Tibial nerve (tissue), 4 donors: ENCODE measurements at regions not wholly inside any gene's neighbourhood (a gene's known extent, or its start where the extent isn't known, plus 50 kb on each side); places are given as distances from the start of the nearest gene placed in this dataset.

ENCODE experiments used
- DNase-seq, 2 donors: peaks; one replicate each; pipeline ENCODE4 v3.0.0-alpha.2; 2019; ENCODE audit warnings: low spot score in 2 of 2
- H3K27ac ChIP-seq, 4 donors: fragments of 200-600 bp; sonication (generic) in 3 of 4; one replicate each; pipeline ENCODE4 v1.5.1; 2017 to 2019; ENCODE audit warnings: mild to moderate bottlenecking in 1 of 4
- H3K27me3 ChIP-seq, 2 donors: fragments of 200-600 bp; sonication (generic) in 1 of 2; one replicate each; pipeline versions ENCODE4 v1.5.1 to v1.6.0; 2017 to 2019
- H3K36me3 ChIP-seq, 3 donors: fragments of 200-600 bp; sonication (generic); one replicate each; pipeline ENCODE4 v1.5.1; 2018 to 2019
- H3K4me1 ChIP-seq, 4 donors: fragments of 200-600 bp; sonication (generic) in 3 of 4; one replicate each; pipeline ENCODE4 v1.5.1; 2017 to 2019
- H3K4me3 ChIP-seq, 4 donors: fragments of 200-600 bp; sonication (generic) in 3 of 4; one replicate each; pipeline ENCODE4 v1.5.1; 2017 to 2019; ENCODE audit warnings: mild to moderate bottlenecking in 1 of 4, moderate library complexity in 1 of 4
- H3K9me3 ChIP-seq, 4 donors: fragments of 200-600 bp; sonication (generic) in 3 of 4; one replicate each; pipeline ENCODE4 v1.5.1; 2017 to 2019
- EP300 ChIP-seq, 2 donors: sonication (generic); formaldehyde crosslinking; IDR thresholded peaks; one replicate each; pipeline ENCODE4 v1.6.1; 2017; ENCODE audit warnings: antibody characterized with exemption in 2 of 2, mild to moderate bottlenecking in 1 of 2
- POLR2A ChIP-seq, 2 donors: fragments of 450-650 bp; IDR thresholded peaks; one replicate each; pipeline ENCODE4 v1.6.1; 2017; ENCODE audit warnings: antibody characterized with exemption in 2 of 2, mild to moderate bottlenecking in 2 of 2, moderate library complexity in 2 of 2
- WGBS, 2 donors: methylation state at CpG; one replicate each; pipeline ENCODE4 v1.1.5; 2018; 5-methylcytosine and 5-hydroxymethylcytosine counted together
- TF ChIP-seq, protein P1 (sequence below), 5 experiments: fragments of 200-600 bp in 3 of 5; fragments of 450-650 bp in 2 of 5; sonication (generic) in 3 of 5; IDR thresholded peaks; one replicate each; pipeline ENCODE4 v1.5.1; 2016 to 2019; ENCODE audit warnings: antibody characterized with exemption in 5 of 5, mild to moderate bottlenecking in 3 of 5, moderate library complexity in 2 of 5

DNA sequence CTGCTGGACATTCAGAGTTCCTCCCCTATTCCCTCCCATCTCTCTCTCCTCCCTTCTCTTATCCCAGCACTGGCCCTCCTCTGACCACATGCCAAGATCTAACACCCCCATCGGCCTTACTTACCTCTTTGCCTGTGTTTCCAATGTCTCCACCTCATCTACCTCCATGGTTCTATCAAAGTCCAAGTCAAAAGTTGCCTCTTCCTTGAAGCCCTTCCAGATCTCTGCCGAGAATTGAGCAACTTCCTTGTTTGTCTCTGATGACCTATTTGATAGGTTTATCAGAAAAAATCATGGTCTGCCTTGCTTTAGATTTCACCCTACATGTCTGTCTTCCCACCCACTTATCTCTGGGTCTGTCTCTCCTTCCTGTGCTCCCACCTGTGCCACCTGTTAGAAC lies 69.7 kb upstream of the ITGA11 start:
- no peak for DNase-seq
- Histone ChIP-seq H3K36me3 (no peaks in the 10 kb centered on the region), H3K27ac (no peak overlapping the region), H3K4me3 (no peak overlapping the region), H3K27me3 (no peaks in the 10 kb centered on the region), H3K9me3 (no peaks in the 10 kb centered on the region), H3K4me1 (peaks cover 0 to 11% (median 0%) of the 10 kb centered on the region in 4 donors)
- TF ChIP-seq EP300 (IDR thresholded peaks at IDR 0.05) = no peak
- no peak for TF ChIP-seq POLR2A (IDR thresholded peaks at IDR 0.05)
- TF ChIP-seq, protein P1, sequence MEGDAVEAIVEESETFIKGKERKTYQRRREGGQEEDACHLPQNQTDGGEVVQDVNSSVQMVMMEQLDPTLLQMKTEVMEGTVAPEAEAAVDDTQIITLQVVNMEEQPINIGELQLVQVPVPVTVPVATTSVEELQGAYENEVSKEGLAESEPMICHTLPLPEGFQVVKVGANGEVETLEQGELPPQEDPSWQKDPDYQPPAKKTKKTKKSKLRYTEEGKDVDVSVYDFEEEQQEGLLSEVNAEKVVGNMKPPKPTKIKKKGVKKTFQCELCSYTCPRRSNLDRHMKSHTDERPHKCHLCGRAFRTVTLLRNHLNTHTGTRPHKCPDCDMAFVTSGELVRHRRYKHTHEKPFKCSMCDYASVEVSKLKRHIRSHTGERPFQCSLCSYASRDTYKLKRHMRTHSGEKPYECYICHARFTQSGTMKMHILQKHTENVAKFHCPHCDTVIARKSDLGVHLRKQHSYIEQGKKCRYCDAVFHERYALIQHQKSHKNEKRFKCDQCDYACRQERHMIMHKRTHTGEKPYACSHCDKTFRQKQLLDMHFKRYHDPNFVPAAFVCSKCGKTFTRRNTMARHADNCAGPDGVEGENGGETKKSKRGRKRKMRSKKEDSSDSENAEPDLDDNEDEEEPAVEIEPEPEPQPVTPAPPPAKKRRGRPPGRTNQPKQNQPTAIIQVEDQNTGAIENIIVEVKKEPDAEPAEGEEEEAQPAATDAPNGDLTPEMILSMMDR (IDR thresholded peaks at IDR 0.05) = no peak
- 90 to 95% methylated on average over 2 of the region's 2 CpGs for WGBS, 2 donors

GRCh38 chr15:68502398-68502901 lies 70.5 kb upstream of the ITGA11 start:
- no peaks in the 10 kb centered on the region for H3K36me3 ChIP-seq
- no peak for TF ChIP-seq EP300 (IDR thresholded peaks at IDR 0.05)
- TF ChIP-seq, protein P1 (IDR thresholded peaks at IDR 0.05) = no peak
- TF ChIP-seq POLR2A (IDR thresholded peaks at IDR 0.05) = no peak
- no peak overlapping the region for H3K4me3 ChIP-seq
- WGBS, 2 donors = 89 to 90% methylated on average over 8 to 11 of the region's 11 CpGs
- peaks cover 0 to 11% (median 0%) of the 10 kb centered on the region in 4 donors for H3K4me1 ChIP-seq
- no peak overlapping the region for H3K27ac ChIP-seq
- no peak for DNase-seq
- no peaks in the 10 kb centered on the region for H3K9me3 ChIP-seq
- H3K27me3 ChIP-seq = no peaks in the 10 kb centered on the region

DNA sequence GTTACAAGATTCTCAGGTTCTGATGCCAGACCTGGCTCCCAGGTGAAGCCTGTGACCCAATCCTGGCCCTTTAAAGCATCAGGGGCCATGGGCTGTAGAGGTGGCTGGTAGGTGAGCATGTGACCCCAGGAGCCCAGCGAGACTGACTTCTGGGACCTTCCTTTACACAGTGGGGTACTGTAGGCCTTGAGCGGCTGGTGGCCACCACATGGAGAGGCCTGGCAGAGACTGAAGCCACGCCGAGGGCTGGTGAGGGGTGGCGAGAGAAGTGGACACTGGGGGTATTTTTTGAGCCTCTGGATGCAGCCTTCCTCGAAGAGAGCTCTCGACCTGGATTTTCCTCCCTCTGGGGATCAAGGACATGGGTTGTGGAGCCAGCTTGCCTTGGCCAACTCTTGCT lies 71.2 kb upstream of the ITGA11 start:
- Histone ChIP-seq H3K36me3 (no peaks in the 10 kb centered on the region), H3K9me3 (no peaks in the 10 kb centered on the region), H3K4me3 (no peak overlapping the region), H3K27ac (no peak overlapping the region), H3K27me3 (no peaks in the 10 kb centered on the region), H3K4me1 (peaks cover 0 to 11% (median 0%) of the 10 kb centered on the region in 4 donors)
- WGBS, 2 donors = 95% methylated on average over 7 of the region's 7 CpGs
- TF ChIP-seq, protein P1 (IDR thresholded peaks at IDR 0.05) = no peak
- TF ChIP-seq EP300 (IDR thresholded peaks at IDR 0.05) (no peak), POLR2A (IDR thresholded peaks at IDR 0.05) (no peak)
- DNase-seq = no peak

DNA sequence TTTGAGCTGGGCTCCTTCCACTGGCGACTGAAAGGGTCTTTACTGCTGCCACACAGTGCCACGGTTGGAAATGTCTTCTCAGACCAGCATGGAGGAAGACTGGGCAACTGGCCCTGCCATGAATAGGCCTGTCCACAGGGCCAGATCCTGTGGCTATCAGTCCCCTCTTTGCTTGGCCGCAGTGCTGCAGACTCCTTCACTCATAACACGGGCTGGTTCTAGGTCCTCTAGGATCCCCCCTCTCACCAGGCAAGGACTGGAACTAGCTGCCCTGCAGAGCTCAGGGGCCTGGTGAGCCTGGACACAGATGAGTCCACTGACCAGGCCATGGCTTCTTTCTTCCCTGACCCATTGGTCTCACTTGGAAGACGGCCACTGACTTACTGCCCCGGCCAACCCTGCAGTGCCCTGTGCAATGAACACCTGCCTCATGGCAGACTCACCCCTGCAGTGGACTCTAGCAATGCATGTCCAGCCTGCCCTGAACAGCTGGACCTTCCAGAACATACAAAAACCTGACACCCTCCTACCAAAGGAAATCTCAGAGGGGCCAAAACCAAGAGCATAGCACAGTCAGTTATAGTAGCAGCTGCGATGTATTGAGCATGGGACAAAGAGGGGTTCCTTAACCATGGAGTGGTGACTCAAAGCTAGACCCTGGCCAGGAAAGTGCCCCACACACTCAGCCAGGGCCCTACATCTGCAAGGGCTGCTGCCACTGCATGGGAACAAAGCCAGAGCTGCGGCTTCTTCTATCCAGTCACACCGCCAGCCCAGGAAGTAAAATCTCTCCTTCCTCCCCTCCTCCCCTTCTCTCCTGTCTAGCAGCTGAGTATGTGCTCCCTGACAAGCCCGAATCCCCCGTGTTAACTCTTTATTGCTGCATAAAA lies 72.1 kb upstream of the ITGA11 start:
- Histone ChIP-seq H3K27me3 (no peaks in the 10 kb centered on the region), H3K9me3 (no peaks in the 10 kb centered on the region), H3K4me3 (no peak overlapping the region), H3K27ac (no peak overlapping the region), H3K4me1 (peaks cover 0 to 11% (median 0%) of the 10 kb centered on the region in 4 donors), H3K36me3 (no peaks in the 10 kb centered on the region)
- DNase-seq = no peak
- 62 to 65% methylated on average over 10 to 11 of the region's 11 CpGs for WGBS, 2 donors
- TF ChIP-seq POLR2A (IDR thresholded peaks at IDR 0.05) = no peak
- TF ChIP-seq, protein P1 (IDR thresholded peaks at IDR 0.05) = no peak
- TF ChIP-seq EP300 (IDR thresholded peaks at IDR 0.05) = no peak

GRCh38 chr15:68504681-68505170 lies 72.8 kb upstream of the ITGA11 start:
- Histone ChIP-seq H3K9me3 (no peaks in the 10 kb centered on the region), H3K27ac (no peak overlapping the region), H3K27me3 (no peaks in the 10 kb centered on the region), H3K4me1 (peaks cover 0 to 11% (median 0%) of the 10 kb centered on the region in 4 donors), H3K36me3 (no peaks in the 10 kb centered on the region), H3K4me3 (no peak overlapping the region)
- TF ChIP-seq, protein P1 (IDR thresholded peaks at IDR 0.05) = no peak
- no peak for TF ChIP-seq EP300 (IDR thresholded peaks at IDR 0.05)
- TF ChIP-seq POLR2A (IDR thresholded peaks at IDR 0.05) = no peak
- WGBS, 2 donors = 47 to 52% methylated on average over 5 to 8 of the region's 8 CpGs
- peak in 1 of 2 donors; percentile 2 for DNase-seq
